ENCODE measurements at regions not wholly inside any gene's neighbourhood (a gene's known extent, or its start where the extent isn't known, plus 50 kb on each side); places are given as distances from the start of the nearest gene placed in this dataset.

DNA sequence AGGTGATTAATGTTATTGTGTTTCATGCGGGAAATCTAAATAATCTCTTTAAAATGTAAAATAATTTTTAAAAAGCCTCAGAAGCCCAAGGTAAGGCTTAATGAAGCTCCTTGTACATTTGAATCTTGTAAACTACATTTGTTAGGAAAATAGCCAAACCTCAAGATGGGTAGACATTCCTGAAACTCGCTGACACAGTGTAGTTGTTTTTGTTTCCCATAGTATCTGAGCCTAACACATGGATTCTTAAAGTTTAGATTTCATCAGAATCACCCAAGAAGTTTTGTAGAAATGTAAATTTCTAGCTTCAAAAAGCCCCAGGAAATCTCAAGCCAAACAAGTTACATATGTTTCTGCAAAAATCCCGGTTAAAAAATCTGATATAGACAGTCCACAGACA lies 1221.1 kb upstream of the ACVR2A start:
- TF ChIP-seq, protein P1, sequence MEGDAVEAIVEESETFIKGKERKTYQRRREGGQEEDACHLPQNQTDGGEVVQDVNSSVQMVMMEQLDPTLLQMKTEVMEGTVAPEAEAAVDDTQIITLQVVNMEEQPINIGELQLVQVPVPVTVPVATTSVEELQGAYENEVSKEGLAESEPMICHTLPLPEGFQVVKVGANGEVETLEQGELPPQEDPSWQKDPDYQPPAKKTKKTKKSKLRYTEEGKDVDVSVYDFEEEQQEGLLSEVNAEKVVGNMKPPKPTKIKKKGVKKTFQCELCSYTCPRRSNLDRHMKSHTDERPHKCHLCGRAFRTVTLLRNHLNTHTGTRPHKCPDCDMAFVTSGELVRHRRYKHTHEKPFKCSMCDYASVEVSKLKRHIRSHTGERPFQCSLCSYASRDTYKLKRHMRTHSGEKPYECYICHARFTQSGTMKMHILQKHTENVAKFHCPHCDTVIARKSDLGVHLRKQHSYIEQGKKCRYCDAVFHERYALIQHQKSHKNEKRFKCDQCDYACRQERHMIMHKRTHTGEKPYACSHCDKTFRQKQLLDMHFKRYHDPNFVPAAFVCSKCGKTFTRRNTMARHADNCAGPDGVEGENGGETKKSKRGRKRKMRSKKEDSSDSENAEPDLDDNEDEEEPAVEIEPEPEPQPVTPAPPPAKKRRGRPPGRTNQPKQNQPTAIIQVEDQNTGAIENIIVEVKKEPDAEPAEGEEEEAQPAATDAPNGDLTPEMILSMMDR (conservative IDR thresholded peaks at IDR 0.05): no peak
- no peak for TF ChIP-seq EZH2 (IDR thresholded peaks at IDR 0.05; ENCODE audit: low read depth)
